ENCODE measurements at regions not wholly inside any gene's neighbourhood (a gene's known extent, or its start where the extent isn't known, plus 50 kb on each side); places are given as distances from the start of the nearest gene placed in this dataset.

DNA sequence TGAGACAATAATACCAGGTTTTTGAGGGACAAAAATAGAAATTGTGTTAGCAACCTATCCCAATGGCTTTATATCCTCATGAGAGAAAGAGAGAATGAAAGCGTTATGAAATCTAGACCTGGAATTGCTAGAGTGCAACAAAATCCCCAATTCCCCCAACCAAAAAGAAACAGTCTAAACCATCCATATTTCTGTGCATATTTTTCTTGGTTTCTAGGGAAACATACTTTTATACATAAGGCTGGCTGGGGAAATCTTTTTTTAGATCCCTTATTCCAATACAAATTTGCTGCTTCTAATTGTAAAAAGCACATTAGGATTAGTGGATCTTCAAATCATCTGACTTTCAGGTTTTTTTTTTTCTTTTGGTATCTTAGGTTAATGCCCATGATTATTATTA is 277.0 kb upstream of the SEMA3A start:
- Histone ChIP-seq H4K8ac (ENCODE audit: low read depth, low read length) (no peak overlapping the region), H2BK15ac (ENCODE audit: low read length) (no peak overlapping the region), H3K14ac (ENCODE audit: low read length) (no peak overlapping the region), H3K4me1 (ENCODE audit: control insufficient read depth in 2 of 2, insufficient read depth in 1 of 2, low read depth in 1 of 2, low read length in 2 of 2) (no peaks in the 10 kb centered on the region), H2BK120ac (ENCODE audit: low read depth, low read length) (no peak overlapping the region), H4K91ac (ENCODE audit: low read depth, low read length, poor library complexity) (no peak overlapping the region), H3K36me3 (replicated peaks in 1 of 2; ENCODE audit: control insufficient read depth in 2 of 2, insufficient read depth in 2 of 2, low read length in 2 of 2) (no peaks in the 10 kb centered on the region), H3K4ac (ENCODE audit: low read length) (no peak overlapping the region), H2AK5ac (ENCODE audit: low read depth, low read length) (no peak overlapping the region), H3K4me3 (ENCODE audit: low read length in 2 of 2) (no peak overlapping the region), H2BK5ac (ENCODE audit: low read length) (no peak overlapping the region), H3K9ac (ENCODE audit: low read depth, low read length, poor library complexity) (no peak overlapping the region), H3K79me1 (ENCODE audit: low read depth, low read length) (no peaks in the 10 kb centered on the region), H3K27ac (replicated peaks; ENCODE audit: low read length) (no peak overlapping the region), H3K4me2 (ENCODE audit: insufficient read depth, low read length, poor library complexity, severe bottlenecking) (no peak overlapping the region), H3K23ac (ENCODE audit: low read depth, low read length, poor library complexity) (no peak overlapping the region), H2AFZ (ENCODE audit: low read length) (no peak overlapping the region), H3K9me3 (replicated peaks in 1 of 2; ENCODE audit: control insufficient read depth in 2 of 2, insufficient read depth in 1 of 2, low read depth in 1 of 2, low read length in 2 of 2) (no peaks in the 10 kb centered on the region), H3K27me3 (ENCODE audit: control insufficient read depth in 3 of 3, insufficient read depth in 3 of 3, low read depth in 1 of 3, low read length in 3 of 3) (no peaks in the 10 kb centered on the region), H2BK12ac (ENCODE audit: low read length) (no peak overlapping the region), H3K18ac (ENCODE audit: low read length) (no peak overlapping the region)
- no peak for DNase-seq (ENCODE audit: low spot score)
- no CpG with 5 or more reads among the region's 1 CpG for WGBS, 2 donors (ENCODE audit: extremely low coverage in 2 of 2, insufficient read length in 2 of 2, insufficient replicate concordance in 1 of 2)

DNA sequence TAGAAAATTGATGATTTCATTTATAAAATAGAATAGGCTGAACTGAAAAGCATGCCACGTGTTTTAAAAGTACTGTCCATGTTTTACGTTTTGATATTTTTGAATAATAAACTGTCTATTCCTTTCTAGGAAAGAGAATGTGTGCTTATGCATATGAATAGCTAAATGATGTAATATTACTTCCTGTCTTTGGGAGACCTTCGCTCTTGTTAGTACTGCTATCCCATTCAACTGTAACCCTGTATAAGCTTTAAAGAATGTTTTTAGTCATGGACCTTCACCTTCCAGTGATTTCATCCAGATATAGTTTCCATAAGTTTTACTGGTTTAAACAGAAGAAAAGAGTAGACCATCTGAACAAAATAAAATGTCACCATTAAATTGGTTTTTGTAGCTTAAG is 274.4 kb upstream of the SEMA3A start:
- no peak for DNase-seq (ENCODE audit: low spot score)
- H2BK120ac ChIP-seq (ENCODE audit: low read depth, low read length) = no peak overlapping the region
- H4K8ac ChIP-seq (ENCODE audit: low read depth, low read length) = no peak overlapping the region

DNA sequence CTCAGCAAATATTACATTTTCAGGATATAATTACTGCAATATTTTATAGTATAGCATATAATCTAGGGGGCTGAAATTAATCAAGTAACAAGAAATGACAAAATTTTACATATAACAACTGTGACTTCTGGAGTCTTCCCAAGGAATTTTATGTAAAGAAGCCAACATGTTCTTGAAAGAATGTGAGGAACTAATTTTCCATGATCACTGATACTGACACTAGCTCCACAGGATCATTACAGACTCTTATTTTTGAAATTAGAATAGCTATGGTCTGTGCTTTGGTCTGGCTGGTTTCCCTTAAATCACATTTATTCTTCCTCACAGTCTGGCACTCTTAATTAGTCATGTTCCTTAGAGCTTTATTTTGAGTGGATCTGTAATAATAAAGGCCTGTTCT is 267.7 kb upstream of the SEMA3A start:
- Histone ChIP-seq H2AFZ (ENCODE audit: low read length) (no peak overlapping the region), H3K14ac (ENCODE audit: low read length) (no peak overlapping the region), H4K91ac (ENCODE audit: low read depth, low read length, poor library complexity) (no peak overlapping the region), H4K8ac (ENCODE audit: low read depth, low read length) (no peak overlapping the region), H3K4me1 (ENCODE audit: control insufficient read depth in 2 of 2, insufficient read depth in 1 of 2, low read depth in 1 of 2, low read length in 2 of 2) (no peaks in the 10 kb centered on the region), H3K4ac (ENCODE audit: low read length) (no peak overlapping the region), H3K23ac (ENCODE audit: low read depth, low read length, poor library complexity) (no peak overlapping the region), H2AK5ac (ENCODE audit: low read depth, low read length) (no peak overlapping the region), H3K27ac (replicated peaks; ENCODE audit: low read length) (no peak overlapping the region), H2BK120ac (ENCODE audit: low read depth, low read length) (no peak overlapping the region), H3K9me3 (replicated peaks in 1 of 2; ENCODE audit: control insufficient read depth in 2 of 2, insufficient read depth in 1 of 2, low read depth in 1 of 2, low read length in 2 of 2) (no peaks in the 10 kb centered on the region), H3K4me3 (ENCODE audit: low read length in 2 of 2) (no peak overlapping the region), H3K18ac (ENCODE audit: low read length) (no peak overlapping the region), H3K4me2 (ENCODE audit: insufficient read depth, low read length, poor library complexity, severe bottlenecking) (no peak overlapping the region), H2BK12ac (ENCODE audit: low read length) (no peak overlapping the region), H2BK5ac (ENCODE audit: low read length) (no peak overlapping the region), H3K9ac (ENCODE audit: low read depth, low read length, poor library complexity) (no peak overlapping the region), H3K27me3 (ENCODE audit: control insufficient read depth in 3 of 3, insufficient read depth in 3 of 3, low read depth in 1 of 3, low read length in 3 of 3) (no peaks in the 10 kb centered on the region), H3K79me1 (ENCODE audit: low read depth, low read length) (no peaks in the 10 kb centered on the region), H3K36me3 (replicated peaks in 1 of 2; ENCODE audit: control insufficient read depth in 2 of 2, insufficient read depth in 2 of 2, low read length in 2 of 2) (no peaks in the 10 kb centered on the region), H2BK15ac (ENCODE audit: low read length) (no peak overlapping the region)
- no peak for DNase-seq (ENCODE audit: low spot score)

More for the DNA sequence above, 274.4 kb upstream of the SEMA3A start:
- Histone ChIP-seq H3K4ac (ENCODE audit: low read length) (no peak overlapping the region), H2BK12ac (ENCODE audit: low read length) (no peak overlapping the region), H3K9me3 (replicated peaks in 1 of 2; ENCODE audit: control insufficient read depth in 2 of 2, insufficient read depth in 1 of 2, low read depth in 1 of 2, low read length in 2 of 2) (no peaks in the 10 kb centered on the region), H3K27me3 (ENCODE audit: control insufficient read depth in 3 of 3, insufficient read depth in 3 of 3, low read depth in 1 of 3, low read length in 3 of 3) (no peaks in the 10 kb centered on the region), H2BK15ac (ENCODE audit: low read length) (no peak overlapping the region), H2AK5ac (ENCODE audit: low read depth, low read length) (no peak overlapping the region), H3K18ac (ENCODE audit: low read length) (no peak overlapping the region), H2AFZ (ENCODE audit: low read length) (peak overlapping the region; percentile 62), H3K36me3 (replicated peaks in 1 of 2; ENCODE audit: control insufficient read depth in 2 of 2, insufficient read depth in 2 of 2, low read length in 2 of 2) (no peaks in the 10 kb centered on the region), H3K27ac (replicated peaks; ENCODE audit: low read length) (no peak overlapping the region), H2BK5ac (ENCODE audit: low read length) (no peak overlapping the region), H3K4me2 (ENCODE audit: insufficient read depth, low read length, poor library complexity, severe bottlenecking) (no peak overlapping the region), H3K14ac (ENCODE audit: low read length) (no peak overlapping the region), H4K91ac (ENCODE audit: low read depth, low read length, poor library complexity) (no peak overlapping the region), H3K23ac (ENCODE audit: low read depth, low read length, poor library complexity) (no peak overlapping the region), H3K79me1 (ENCODE audit: low read depth, low read length) (no peaks in the 10 kb centered on the region), H3K4me3 (ENCODE audit: low read length in 2 of 2) (no peak overlapping the region), H3K9ac (ENCODE audit: low read depth, low read length, poor library complexity) (no peak overlapping the region), H3K4me1 (ENCODE audit: control insufficient read depth in 2 of 2, insufficient read depth in 1 of 2, low read depth in 1 of 2, low read length in 2 of 2) (no peaks in the 10 kb centered on the region)
- WGBS, 2 donors (ENCODE audit: extremely low coverage in 2 of 2, insufficient read length in 2 of 2, insufficient replicate concordance in 1 of 2) = no CpG with 5 or more reads among the region's 3 CpGs

DNA sequence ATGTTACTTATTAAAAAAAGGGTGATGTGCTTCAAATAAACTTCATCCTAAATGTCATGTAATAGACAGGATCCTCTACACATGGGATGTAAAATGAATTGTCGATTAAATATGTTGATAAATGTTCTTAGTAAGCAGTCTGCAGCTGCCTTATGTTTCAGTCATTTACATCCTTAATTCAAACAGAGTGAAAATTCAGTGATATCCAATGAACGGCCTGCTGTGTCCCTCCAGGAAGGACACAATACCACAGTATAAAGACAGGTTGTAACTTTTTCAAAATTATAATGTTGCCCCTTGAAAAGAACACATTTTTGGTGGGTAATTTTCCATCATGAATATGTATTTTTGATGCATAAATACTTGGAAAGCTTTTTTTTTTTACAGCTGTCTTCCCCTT is 266.5 kb upstream of the SEMA3A start:
- Histone ChIP-seq H3K14ac (ENCODE audit: low read length) (no peak overlapping the region), H3K36me3 (replicated peaks in 1 of 2; ENCODE audit: control insufficient read depth in 2 of 2, insufficient read depth in 2 of 2, low read length in 2 of 2) (no peaks in the 10 kb centered on the region), H3K18ac (ENCODE audit: low read length) (no peak overlapping the region), H2BK15ac (ENCODE audit: low read length) (no peak overlapping the region), H3K79me1 (ENCODE audit: low read depth, low read length) (no peaks in the 10 kb centered on the region), H3K4me3 (ENCODE audit: low read length in 2 of 2) (no peak overlapping the region), H3K23ac (ENCODE audit: low read depth, low read length, poor library complexity) (no peak overlapping the region), H3K27ac (replicated peaks; ENCODE audit: low read length) (no peak overlapping the region), H3K4me1 (ENCODE audit: control insufficient read depth in 2 of 2, insufficient read depth in 1 of 2, low read depth in 1 of 2, low read length in 2 of 2) (no peaks in the 10 kb centered on the region), H3K4ac (ENCODE audit: low read length) (no peak overlapping the region), H3K9ac (ENCODE audit: low read depth, low read length, poor library complexity) (no peak overlapping the region), H2BK120ac (ENCODE audit: low read depth, low read length) (no peak overlapping the region), H2BK5ac (ENCODE audit: low read length) (no peak overlapping the region), H2AFZ (ENCODE audit: low read length) (no peak overlapping the region), H4K8ac (ENCODE audit: low read depth, low read length) (no peak overlapping the region), H2BK12ac (ENCODE audit: low read length) (no peak overlapping the region), H3K27me3 (ENCODE audit: control insufficient read depth in 3 of 3, insufficient read depth in 3 of 3, low read depth in 1 of 3, low read length in 3 of 3) (no peaks in the 10 kb centered on the region), H3K4me2 (ENCODE audit: insufficient read depth, low read length, poor library complexity, severe bottlenecking) (no peak overlapping the region), H3K9me3 (replicated peaks in 1 of 2; ENCODE audit: control insufficient read depth in 2 of 2, insufficient read depth in 1 of 2, low read depth in 1 of 2, low read length in 2 of 2) (no peaks in the 10 kb centered on the region), H4K91ac (ENCODE audit: low read depth, low read length, poor library complexity) (no peak overlapping the region), H2AK5ac (ENCODE audit: low read depth, low read length) (no peak overlapping the region)
- WGBS, 2 donors (ENCODE audit: extremely low coverage in 2 of 2, insufficient read length in 2 of 2, insufficient replicate concordance in 1 of 2) = no CpG with 5 or more reads among the region's 2 CpGs
- no peak for DNase-seq (ENCODE audit: low spot score)

Data from neuronal stem cell (in vitro differentiated cells).